Fibroblast of skin of left quadriceps (primary cell): ENCODE measurements at regions not wholly inside any gene's neighbourhood (a gene's known extent, or its start where the extent isn't known, plus 50 kb on each side); places are given as distances from the start of the nearest gene placed in this dataset.

ENCODE experiments used
- DNase-seq, 2 experiments: peaks; one replicate each; pipeline ENCODE4 v3.0.0-alpha.2; 2013; ENCODE audit warnings: low read depth in 2 of 2

GRCh38 chr1:230515451-230516145 is 89.5 kb upstream of the PGBD5 start:
- no peak for DNase-seq

GRCh38 chr1:230510496-230510895 is 84.4 kb upstream of the PGBD5 start:
- no peak for DNase-seq

GRCh38 chr1:230509281-230509977 is 83.3 kb upstream of the PGBD5 start:
- DNase-seq: peak; percentile 44

GRCh38 chr1:230507666-230508402 is 81.7 kb upstream of the PGBD5 start:
- DNase-seq: no peak

GRCh38 chr1:230507236-230507635 is 81.1 kb upstream of the PGBD5 start:
- DNase-seq: no peak

GRCh38 chr1:230506451-230506850 is 80.3 kb upstream of the PGBD5 start:
- no peak for DNase-seq

GRCh38 chr1:230504310-230504709 is 78.2 kb upstream of the PGBD5 start:
- DNase-seq: no peak

- no peak for DNase-seq
These were observed 77.6 kb upstream of the PGBD5 start for GRCh38 chr1:230503726-230504125.

- no peak for DNase-seq
These were observed 76.9 kb upstream of the PGBD5 start for GRCh38 chr1:230502996-230503395.

GRCh38 chr1:230502306-230502705 is 76.2 kb upstream of the PGBD5 start:
- DNase-seq: no peak

GRCh38 chr1:230501849-230502248 is 75.7 kb upstream of the PGBD5 start:
- no peak for DNase-seq

- no peak for DNase-seq
These were observed 75.1 kb upstream of the PGBD5 start for GRCh38 chr1:230501242-230501641.

- no peak for DNase-seq
These were observed 73.9 kb upstream of the PGBD5 start for GRCh38 chr1:230500063-230500462.

- no peak for DNase-seq
These were observed 73.4 kb upstream of the PGBD5 start for GRCh38 chr1:230499496-230499895.

GRCh38 chr1:230498704-230499103 is 72.6 kb upstream of the PGBD5 start:
- DNase-seq: no peak

GRCh38 chr1:230496451-230496850 is 70.3 kb upstream of the PGBD5 start:
- no peak for DNase-seq

GRCh38 chr1:230495891-230496385 is 69.8 kb upstream of the PGBD5 start:
- DNase-seq: no peak

GRCh38 chr1:230495076-230495475 is 68.9 kb upstream of the PGBD5 start:
- no peak for DNase-seq

GRCh38 chr1:230494514-230494913 is 68.4 kb upstream of the PGBD5 start:
- no peak for DNase-seq

- DNase-seq: no peak
These were observed 67.9 kb upstream of the PGBD5 start for GRCh38 chr1:230494026-230494425.

- no peak for DNase-seq
These were observed 67.1 kb upstream of the PGBD5 start for GRCh38 chr1:230493264-230493663.

GRCh38 chr1:230490436-230490835 is 64.3 kb upstream of the PGBD5 start:
- DNase-seq: no peak
